SU-DHL-6 (cell line): ENCODE measurements at regions not wholly inside any gene's neighbourhood (a gene's known extent, or its start where the extent isn't known, plus 50 kb on each side); places are given as distances from the start of the nearest gene placed in this dataset.

ENCODE experiments used
- EZH2phosphoT487 ChIP-seq: fragments of 200-600 bp; sonication (generic), shearing (Covaris generic); conservative IDR thresholded peaks from 2 replicates; pipeline ENCODE4 v1.6.1; 2018; ENCODE audit warnings: mild to moderate bottlenecking, antibody characterized with exemption, low read length, moderate library complexity, mixed read lengths
- TF ChIP-seq, protein P1 (sequence below): fragments of 200-600 bp; sonication (generic); IDR thresholded peaks from one replicate; pipeline ENCODE4 v1.5.1; 2017; ENCODE audit warnings: antibody characterized with exemption, mild to moderate bottlenecking, low read length, moderate library complexity; ENCODE audit not compliant: insufficient read depth, poor library complexity, severe bottlenecking

GRCh38 chr5:56606192-56606591 lies 209.2 kb upstream of the MAP3K1 start:
- TF ChIP-seq, protein P1, sequence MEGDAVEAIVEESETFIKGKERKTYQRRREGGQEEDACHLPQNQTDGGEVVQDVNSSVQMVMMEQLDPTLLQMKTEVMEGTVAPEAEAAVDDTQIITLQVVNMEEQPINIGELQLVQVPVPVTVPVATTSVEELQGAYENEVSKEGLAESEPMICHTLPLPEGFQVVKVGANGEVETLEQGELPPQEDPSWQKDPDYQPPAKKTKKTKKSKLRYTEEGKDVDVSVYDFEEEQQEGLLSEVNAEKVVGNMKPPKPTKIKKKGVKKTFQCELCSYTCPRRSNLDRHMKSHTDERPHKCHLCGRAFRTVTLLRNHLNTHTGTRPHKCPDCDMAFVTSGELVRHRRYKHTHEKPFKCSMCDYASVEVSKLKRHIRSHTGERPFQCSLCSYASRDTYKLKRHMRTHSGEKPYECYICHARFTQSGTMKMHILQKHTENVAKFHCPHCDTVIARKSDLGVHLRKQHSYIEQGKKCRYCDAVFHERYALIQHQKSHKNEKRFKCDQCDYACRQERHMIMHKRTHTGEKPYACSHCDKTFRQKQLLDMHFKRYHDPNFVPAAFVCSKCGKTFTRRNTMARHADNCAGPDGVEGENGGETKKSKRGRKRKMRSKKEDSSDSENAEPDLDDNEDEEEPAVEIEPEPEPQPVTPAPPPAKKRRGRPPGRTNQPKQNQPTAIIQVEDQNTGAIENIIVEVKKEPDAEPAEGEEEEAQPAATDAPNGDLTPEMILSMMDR: no peak
- TF ChIP-seq EZH2phosphoT487: no peak
